ENCODE measurements at regions not wholly inside any gene's neighbourhood (a gene's known extent, or its start where the extent isn't known, plus 50 kb on each side); places are given as distances from the start of the nearest gene placed in this dataset.

DNA sequence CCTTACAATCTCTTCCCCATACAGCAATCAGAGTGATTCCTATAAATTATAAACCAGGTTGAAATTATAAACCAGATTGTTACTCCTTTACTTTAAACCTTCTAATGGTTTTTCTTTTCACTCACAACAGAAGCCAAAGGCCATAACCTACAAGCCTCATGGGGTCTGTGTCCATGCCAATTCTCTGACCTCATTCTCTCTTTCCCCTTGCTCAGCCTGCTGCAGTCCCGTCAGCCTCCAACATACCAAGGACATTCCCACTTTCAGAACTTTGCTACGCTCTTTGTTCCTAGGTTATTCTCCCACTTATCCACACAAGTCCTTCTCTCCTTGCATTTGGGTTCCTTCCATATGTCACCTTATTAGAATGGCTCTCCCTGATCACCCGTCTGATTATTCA, 277.9 kb upstream of the TCF21 start:
- H3K4me3 ChIP-seq (replicated peaks; ENCODE audit: low read depth, low read length): no peak overlapping the region
- DNase-seq (ENCODE audit: low read depth): peak; percentile 49
- TF ChIP-seq, protein P1, sequence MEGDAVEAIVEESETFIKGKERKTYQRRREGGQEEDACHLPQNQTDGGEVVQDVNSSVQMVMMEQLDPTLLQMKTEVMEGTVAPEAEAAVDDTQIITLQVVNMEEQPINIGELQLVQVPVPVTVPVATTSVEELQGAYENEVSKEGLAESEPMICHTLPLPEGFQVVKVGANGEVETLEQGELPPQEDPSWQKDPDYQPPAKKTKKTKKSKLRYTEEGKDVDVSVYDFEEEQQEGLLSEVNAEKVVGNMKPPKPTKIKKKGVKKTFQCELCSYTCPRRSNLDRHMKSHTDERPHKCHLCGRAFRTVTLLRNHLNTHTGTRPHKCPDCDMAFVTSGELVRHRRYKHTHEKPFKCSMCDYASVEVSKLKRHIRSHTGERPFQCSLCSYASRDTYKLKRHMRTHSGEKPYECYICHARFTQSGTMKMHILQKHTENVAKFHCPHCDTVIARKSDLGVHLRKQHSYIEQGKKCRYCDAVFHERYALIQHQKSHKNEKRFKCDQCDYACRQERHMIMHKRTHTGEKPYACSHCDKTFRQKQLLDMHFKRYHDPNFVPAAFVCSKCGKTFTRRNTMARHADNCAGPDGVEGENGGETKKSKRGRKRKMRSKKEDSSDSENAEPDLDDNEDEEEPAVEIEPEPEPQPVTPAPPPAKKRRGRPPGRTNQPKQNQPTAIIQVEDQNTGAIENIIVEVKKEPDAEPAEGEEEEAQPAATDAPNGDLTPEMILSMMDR (IDR thresholded peaks at IDR 0.05; ENCODE audit: low read length, missing control alignments): no peak

DNA sequence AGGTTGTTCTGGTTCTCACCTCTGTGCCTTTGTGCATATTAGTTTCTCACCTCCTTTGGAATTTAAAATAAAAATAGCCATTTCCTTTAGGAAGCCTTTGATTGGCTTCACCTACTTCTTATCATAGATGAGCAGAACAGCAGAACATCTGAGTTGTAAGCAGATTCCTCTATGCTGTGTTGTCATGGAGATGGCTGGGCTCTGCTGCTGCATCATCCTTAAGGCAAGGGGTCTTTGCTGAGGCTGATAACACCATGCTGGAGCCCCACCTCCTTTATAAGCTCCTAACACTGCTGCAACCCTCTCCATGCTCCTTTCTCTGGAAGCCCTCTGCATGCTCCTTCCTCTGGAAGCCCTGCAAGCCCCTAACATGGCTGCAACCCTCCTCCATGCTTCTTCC, 276.5 kb upstream of the TCF21 start:
- H3K4me3 ChIP-seq (replicated peaks; ENCODE audit: low read depth, low read length): no peak overlapping the region
- DNase-seq (ENCODE audit: low read depth): no peak
- TF ChIP-seq, protein P1 (IDR thresholded peaks at IDR 0.05; ENCODE audit: low read length, missing control alignments): no peak

DNA sequence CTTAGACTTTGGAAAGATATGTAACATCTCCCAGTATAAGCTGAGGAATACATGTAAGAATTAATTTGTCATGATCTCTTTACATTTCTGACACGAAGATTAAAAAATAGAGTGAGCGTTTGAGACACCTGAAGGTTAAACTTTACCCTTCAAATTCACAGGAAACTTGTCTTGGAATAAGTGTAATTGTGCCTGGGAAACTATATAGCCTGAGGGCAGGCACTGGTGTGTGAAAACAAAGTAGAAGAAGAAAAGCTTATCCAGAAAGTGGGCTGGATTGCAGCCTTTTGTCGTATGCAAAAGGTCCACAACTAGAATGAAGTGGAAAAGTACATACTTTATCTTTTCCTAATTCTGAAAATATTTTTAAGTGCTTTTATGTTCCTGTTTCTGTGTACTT, 275.7 kb upstream of the TCF21 start:
- TF ChIP-seq, protein P1 (IDR thresholded peaks at IDR 0.05; ENCODE audit: low read length, missing control alignments): no peak
- H3K4me3 ChIP-seq (replicated peaks; ENCODE audit: low read depth, low read length): no peak overlapping the region
- no peak for DNase-seq (ENCODE audit: low read depth)

DNA sequence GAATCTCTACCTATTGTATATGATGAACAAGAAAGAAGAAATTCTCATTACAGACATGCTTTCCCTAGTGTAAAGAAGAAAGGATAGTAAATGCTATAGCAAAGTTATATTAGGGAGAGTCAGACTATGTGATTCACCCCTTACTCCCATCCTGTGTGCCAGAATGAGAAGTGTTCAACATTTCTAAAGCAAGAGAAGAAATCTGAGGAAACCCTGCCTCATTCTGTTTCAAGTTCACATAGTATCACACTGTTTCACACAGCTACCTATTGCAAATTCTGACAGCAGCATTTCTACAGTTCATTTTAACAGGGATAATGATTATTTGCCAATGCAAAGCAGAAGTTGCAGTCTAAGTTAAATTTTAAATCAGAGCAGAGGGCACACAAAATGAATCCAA, 267.2 kb upstream of the TCF21 start:
- no peak overlapping the region for H3K4me3 ChIP-seq (replicated peaks; ENCODE audit: low read depth, low read length)
- TF ChIP-seq, protein P1 (IDR thresholded peaks at IDR 0.05; ENCODE audit: low read length, missing control alignments): no peak
- DNase-seq (ENCODE audit: low read depth): peak; percentile 59

DNA sequence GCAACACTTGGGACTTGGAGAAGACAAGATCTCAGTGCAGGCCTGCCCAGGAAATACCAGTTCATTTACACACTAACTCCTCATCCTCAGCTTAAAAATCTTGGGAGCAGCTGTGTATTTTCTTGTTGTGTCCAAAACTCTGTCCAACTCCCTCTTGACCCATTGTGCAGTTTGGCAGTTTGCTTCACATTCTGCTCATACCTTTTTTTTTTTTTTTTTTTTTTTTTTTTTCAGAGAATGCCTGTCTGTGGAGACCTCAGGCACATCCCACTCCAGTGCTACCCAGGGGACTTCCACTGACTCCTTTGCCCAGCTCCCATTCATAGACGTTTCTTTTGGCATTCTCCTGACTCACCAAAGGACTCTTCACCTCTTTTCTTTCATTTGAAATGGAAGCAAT, 265.8 kb upstream of the TCF21 start:
- H3K4me3 ChIP-seq (replicated peaks; ENCODE audit: low read depth, low read length): no peak overlapping the region
- TF ChIP-seq, protein P1 (IDR thresholded peaks at IDR 0.05; ENCODE audit: low read length, missing control alignments): no peak
- peak; percentile 94 for DNase-seq (ENCODE audit: low read depth)

DNA sequence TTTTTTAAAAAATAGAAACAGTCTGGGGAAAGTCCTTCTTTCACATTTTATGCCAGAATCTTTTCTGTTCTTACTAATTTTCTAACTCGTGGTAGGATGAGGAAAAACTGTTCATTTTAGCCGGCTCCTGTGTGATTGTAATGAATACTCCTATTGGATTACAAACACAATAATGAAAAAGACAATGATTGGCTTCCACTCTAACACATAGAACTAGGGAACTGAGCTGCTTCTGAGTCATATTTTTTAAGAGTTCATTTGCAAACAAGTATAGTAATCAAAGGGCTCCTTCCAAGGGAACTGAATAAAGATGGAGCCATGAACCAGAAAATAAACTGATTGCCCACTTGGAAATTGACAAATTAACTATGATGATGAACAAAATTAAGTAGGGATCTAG, 265.3 kb upstream of the TCF21 start:
- no peak for DNase-seq (ENCODE audit: low read depth)
- TF ChIP-seq, protein P1 (IDR thresholded peaks at IDR 0.05; ENCODE audit: low read length, missing control alignments): no peak
- H3K4me3 ChIP-seq (replicated peaks; ENCODE audit: low read depth, low read length): no peak overlapping the region

DNA sequence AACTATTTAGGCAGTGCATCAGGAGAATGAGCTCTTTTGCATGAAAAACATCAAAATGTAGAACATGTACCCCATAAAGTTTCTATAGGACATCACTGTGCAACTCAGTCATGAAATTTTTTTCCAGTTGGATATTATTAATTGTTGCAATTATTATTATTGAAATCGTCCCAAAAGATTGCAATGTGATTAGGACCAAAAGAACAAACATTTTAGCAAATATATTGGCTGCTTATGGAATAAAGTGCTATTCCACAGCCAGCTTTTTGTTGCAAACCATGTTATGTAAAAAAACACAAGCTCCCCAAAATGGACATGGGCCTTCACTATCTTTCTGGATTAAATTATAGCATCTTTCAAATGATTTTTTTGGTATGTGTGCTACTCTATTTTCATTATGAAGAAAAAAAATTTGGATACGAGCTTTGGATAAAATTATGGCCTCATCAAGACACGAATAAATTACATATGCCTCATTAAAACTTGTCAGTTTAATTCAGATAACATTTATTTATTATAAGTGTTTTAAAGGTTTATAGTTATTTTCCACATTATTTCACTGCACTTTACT, 262.7 kb upstream of the TCF21 start:
- no peak overlapping the region for H3K4me3 ChIP-seq (replicated peaks; ENCODE audit: low read depth, low read length)
- DNase-seq (ENCODE audit: low read depth): no peak
- TF ChIP-seq, protein P1 (IDR thresholded peaks at IDR 0.05; ENCODE audit: low read length, missing control alignments): no peak

Measured in fibroblast of pulmonary artery (primary cell).